ENCODE measurements at regions not wholly inside any gene's neighbourhood (a gene's known extent, or its start where the extent isn't known, plus 50 kb on each side); places are given as distances from the start of the nearest gene placed in this dataset.
"Not testable (repeated sequence)": the region's sequence is repeated elsewhere in the genome, so short reads cannot be mapped to it uniquely, and the experiment has no call there.

GRCh38 chr5:2156358-2157059 lies 273.8 kb upstream of the IRX4 start:
- no peak overlapping the region for H3K4me3 ChIP-seq (ENCODE audit: low read length)

GRCh38 chr5:2155556-2155955 lies 272.8 kb upstream of the IRX4 start:
- no peak overlapping the region for H3K4me3 ChIP-seq (ENCODE audit: low read length)
- TF ChIP-seq ZNF274 (IDR thresholded peaks at IDR 0.05; ENCODE audit: low read depth, low read length) = no peak

More at GRCh38 chr5:2156358-2157059, 273.8 kb upstream of the IRX4 start:
- no peak for TF ChIP-seq ZNF274 (IDR thresholded peaks at IDR 0.05; ENCODE audit: low read depth, low read length)

DNA sequence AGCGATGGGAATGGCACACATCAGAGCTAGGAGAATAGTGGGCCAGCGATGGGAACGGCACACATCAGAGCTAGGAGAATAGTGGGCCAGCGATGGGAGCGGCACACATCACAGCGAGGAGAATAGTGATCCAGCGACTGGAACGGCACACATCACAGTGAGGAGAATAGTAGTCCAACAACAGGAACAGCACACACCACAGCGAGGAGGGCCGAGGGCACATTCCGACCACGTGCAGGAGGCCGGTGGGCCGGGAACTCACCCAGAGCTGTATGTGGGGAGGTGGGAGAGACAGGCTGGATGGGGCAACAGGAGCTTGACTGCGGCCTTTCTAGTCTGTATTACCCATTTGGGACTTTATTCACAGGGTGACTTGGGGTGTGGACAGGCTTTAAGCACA lies 271.1 kb upstream of the IRX4 start:
- no peak for TF ChIP-seq ZNF274 (IDR thresholded peaks at IDR 0.05; ENCODE audit: low read depth, low read length)
- H3K4me3 ChIP-seq (ENCODE audit: low read length) = no peak overlapping the region

- H3K4me3 ChIP-seq (ENCODE audit: low read length) = no peak overlapping the region
- TF ChIP-seq ZNF274 (IDR thresholded peaks at IDR 0.05; ENCODE audit: low read depth, low read length) = no peak
Observed at GRCh38 chr5:2153350-2153749, 270.6 kb upstream of the IRX4 start.

DNA sequence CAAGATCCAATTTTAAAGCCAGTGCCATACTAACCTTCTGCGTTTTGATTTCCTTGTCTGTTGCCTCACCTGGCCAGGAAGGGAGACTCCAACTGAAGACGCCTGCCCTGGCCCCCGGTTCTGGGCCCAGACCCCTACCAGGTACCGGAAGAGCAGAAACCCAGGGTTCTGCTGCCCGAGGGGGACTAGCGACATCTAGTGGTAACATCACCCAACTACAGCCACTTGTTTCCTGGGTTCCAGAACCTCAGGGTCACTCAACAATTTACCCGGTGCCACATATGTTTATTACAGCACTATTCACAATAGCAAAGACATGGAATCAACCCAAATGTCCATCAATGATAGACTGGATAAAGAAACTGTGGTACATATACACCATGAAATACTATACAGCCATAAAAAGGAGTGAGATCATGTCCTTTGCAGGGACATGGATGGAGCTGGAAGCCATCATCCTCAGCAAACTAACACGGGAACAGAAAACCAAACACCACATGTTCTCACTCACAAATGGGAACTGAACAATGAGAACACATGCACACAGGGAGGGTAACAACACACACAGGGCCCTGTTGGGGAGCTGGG lies 268.7 kb upstream of the IRX4 start:
- H3K4me3 ChIP-seq (ENCODE audit: low read length) = not testable (repeated sequence)

DNA sequence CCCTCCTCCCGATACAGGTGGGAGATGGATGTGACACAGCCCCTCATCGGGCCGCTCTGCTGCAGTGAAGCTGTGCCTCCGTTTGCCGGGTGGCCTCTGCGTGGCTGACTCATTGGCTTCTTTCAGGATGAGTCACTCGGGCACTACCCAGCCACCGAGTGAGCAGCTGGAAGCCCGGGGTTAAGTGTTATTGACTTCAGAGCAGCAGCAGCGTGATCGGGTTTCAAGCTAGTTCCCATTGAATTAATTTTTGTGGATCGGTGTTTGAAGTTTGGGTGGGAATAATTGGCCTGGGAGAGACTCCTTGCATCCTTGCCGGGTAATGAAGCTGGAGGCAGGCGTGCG lies 266.4 kb upstream of the IRX4 start:
- H3K4me3 ChIP-seq (ENCODE audit: low read length) = no peak overlapping the region

DNA sequence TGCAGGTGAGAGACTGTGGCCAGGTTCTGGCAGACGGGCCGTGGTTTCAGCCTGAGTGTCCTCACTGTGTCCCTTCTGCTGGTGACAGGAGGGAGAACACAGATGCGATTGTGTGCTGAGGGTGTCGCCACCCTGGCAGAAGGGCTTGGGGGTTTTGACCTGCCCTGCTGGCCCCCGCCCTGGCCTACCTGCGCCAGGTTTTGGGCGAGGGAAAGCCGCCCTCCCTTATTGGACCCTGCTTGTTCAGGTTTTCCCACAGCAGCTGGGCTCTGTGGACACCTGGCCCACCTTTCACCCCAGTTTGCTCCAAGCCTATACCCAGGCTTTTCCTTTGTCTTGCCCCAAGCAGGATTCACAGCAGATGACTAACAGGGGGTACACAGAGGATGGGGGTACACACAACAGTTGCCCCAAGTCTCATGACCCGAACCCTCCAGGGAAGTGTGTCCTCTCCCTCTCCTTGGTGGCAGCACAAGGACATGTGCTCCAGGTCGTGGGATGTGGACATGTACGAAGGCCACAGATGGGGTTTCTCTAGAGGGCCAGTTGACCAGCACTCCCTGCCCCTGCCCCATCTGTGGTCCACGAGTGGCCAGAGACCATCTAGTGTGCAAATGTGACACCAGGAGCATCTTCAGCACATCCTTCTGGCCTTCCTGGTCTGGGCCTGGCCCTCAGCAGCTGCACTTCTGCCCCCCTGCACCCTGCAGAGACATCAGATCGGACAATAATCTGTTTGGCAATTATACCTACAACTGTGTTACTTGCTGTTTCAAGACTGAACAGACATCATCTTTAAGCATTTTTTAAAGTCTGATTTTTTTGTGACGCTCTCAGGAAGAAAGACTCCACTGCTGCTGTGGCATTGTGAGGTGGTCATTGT lies 265.8 kb upstream of the IRX4 start:
- H3K4me3 ChIP-seq (ENCODE audit: low read length) = no peak overlapping the region
- TF ChIP-seq ZNF274 (IDR thresholded peaks at IDR 0.05; ENCODE audit: low read depth, low read length) = no peak

More for the DNA sequence above, 266.4 kb upstream of the IRX4 start:
- no peak for TF ChIP-seq ZNF274 (IDR thresholded peaks at IDR 0.05; ENCODE audit: low read depth, low read length)

DNA sequence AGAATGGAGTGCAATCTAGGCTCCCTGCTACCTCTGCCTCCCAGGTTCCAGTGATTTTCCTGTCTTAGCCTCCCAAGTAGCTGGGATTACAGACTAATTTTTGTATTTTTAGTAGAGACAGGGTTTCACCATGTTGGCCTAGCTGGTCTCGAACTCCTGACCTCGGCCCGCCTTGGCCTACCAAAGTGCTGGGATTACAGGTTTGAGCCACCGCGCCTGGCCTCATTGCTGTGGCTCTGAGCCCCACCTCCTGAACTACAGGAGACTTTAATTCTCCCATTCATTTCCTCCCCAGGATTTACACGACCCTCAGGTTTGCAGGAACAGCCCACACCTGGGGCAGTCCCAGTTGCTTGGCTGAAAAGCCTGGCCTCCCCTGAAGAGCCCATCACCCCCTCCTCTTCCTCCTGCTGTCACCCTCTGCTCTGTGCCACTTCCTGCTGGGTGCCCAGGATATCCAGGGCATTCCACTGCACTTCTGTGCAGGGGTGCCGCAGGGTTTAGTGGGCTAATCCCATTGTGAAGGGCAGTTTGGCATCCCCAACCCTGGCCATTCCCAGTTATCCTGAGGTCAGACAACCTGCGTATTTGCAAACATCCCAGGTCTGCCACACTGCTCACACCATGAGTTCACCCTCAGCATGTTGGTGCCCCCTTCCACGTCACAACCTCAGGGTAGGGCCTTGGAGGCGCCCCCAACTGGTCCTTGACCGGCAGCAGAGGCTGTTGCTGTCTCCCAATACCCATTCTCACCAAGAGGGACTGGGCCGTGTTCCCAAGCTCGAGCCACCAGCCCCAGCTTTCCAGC lies 265.0 kb upstream of the IRX4 start:
- no peak for TF ChIP-seq ZNF274 (IDR thresholded peaks at IDR 0.05; ENCODE audit: low read depth, low read length)
- no peak overlapping the region for H3K4me3 ChIP-seq (ENCODE audit: low read length)

GRCh38 chr5:2143646-2144353 lies 261.1 kb upstream of the IRX4 start:
- H3K4me3 ChIP-seq (ENCODE audit: low read length) = no peak overlapping the region
- no peak for TF ChIP-seq ZNF274 (IDR thresholded peaks at IDR 0.05; ENCODE audit: low read depth, low read length)

DNA sequence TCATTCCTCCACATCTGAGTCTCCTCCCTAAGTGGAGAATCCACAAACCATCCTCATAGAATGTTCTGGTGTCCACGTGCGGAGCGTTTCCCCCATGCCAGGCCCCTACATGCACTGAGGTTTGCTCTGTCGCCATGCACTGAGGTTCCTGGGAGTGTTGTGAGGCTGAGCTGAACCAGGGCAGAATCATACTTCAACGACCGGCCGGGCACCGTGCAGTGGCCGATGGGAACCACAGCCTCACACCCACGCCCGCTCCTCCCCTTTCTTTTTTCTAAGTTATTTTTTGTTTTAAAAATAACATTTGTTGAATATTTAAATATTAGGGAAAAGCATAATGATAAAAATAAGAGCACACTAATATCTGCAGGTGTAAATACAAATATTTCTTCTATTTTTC lies 260.4 kb upstream of the IRX4 start:
- TF ChIP-seq ZNF274 (IDR thresholded peaks at IDR 0.05; ENCODE audit: low read depth, low read length) = no peak
- no peak overlapping the region for H3K4me3 ChIP-seq (ENCODE audit: low read length)

DNA sequence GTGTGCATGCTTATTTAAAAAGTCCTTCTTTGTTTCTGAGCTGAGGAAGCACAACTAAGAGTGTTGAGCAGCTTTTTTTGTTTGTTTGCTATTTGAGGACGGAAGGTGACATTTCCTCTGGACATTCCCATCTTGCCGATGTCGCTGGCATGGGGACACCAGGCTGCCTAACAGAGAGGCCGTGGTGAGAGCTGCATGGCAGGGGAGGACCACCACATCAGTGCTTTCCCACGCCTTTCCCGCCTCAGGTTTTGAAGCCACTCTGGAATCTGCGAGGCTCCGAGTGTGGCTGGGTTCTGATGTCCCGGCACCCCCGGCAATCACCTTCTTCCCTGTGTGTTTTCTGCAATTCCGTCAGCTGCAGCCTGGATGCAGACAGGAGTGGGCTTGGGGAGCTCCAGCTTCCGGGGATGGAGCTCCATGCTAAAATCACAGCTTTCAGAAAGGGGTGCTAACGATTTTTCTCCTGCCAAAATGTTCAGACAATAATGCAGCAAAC lies 259.8 kb upstream of the IRX4 start:
- no peak overlapping the region for H3K4me3 ChIP-seq (ENCODE audit: low read length)
- no peak for TF ChIP-seq ZNF274 (IDR thresholded peaks at IDR 0.05; ENCODE audit: low read depth, low read length)

DNA sequence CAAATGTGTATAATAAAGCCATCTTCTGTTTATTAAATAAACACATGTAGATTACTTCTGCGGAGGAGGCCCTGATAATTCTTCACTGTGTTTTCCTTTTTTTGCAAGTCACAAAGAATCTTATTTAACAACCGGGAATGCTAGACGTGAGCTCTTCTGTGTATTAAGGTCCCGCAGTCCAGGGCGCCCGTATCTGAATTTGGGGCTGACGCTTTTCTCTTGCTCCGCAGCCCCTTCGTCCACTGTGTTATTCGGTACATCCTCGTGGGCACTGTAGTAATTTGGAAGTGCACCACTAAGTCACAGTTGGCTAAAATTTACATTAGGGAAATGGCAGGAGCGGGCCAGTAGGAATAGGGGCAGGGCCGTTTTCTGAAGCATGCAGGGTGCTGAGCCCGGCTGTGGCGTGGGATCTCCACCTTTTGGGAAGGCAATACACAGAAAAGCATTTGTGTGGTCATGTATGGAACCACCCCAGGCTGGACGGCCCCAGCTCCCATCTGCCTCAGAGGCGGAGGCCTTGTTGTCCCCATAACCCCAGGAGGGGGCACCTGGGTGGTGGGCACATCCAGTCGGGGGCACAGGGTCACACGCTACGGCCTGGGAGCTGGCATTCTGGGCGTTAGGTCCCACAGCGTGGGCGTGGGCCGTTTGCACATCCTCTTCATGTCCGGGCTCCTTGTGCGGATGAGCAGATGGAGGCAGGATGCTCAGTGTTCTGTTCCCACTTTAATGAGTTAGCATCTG lies 258.7 kb upstream of the IRX4 start:
- no peak overlapping the region for H3K4me3 ChIP-seq (ENCODE audit: low read length)
- TF ChIP-seq ZNF274 (IDR thresholded peaks at IDR 0.05; ENCODE audit: low read depth, low read length) = no peak

Data from GM08714 (cell line).